ENCODE measurements at regions not wholly inside any gene's neighbourhood (a gene's known extent, or its start where the extent isn't known, plus 50 kb on each side); places are given as distances from the start of the nearest gene placed in this dataset.
"Not testable (repeated sequence)": the region's sequence is repeated elsewhere in the genome, so short reads cannot be mapped to it uniquely, and the experiment has no call there.

- no peak for DNase-seq
- Histone ChIP-seq H3K27ac (no peak overlapping the region), H3K9me3 (no peaks in the 10 kb centered on the region), H3K4me1 (no peaks in the 10 kb centered on the region), H3K36me3 (no peaks in the 10 kb centered on the region), H3K27me3 (no peaks in the 10 kb centered on the region), H3K4me3 (no peak overlapping the region)
- no peak for TF ChIP-seq POLR2A (IDR thresholded peaks at IDR 0.05)
- TF ChIP-seq, protein P1, sequence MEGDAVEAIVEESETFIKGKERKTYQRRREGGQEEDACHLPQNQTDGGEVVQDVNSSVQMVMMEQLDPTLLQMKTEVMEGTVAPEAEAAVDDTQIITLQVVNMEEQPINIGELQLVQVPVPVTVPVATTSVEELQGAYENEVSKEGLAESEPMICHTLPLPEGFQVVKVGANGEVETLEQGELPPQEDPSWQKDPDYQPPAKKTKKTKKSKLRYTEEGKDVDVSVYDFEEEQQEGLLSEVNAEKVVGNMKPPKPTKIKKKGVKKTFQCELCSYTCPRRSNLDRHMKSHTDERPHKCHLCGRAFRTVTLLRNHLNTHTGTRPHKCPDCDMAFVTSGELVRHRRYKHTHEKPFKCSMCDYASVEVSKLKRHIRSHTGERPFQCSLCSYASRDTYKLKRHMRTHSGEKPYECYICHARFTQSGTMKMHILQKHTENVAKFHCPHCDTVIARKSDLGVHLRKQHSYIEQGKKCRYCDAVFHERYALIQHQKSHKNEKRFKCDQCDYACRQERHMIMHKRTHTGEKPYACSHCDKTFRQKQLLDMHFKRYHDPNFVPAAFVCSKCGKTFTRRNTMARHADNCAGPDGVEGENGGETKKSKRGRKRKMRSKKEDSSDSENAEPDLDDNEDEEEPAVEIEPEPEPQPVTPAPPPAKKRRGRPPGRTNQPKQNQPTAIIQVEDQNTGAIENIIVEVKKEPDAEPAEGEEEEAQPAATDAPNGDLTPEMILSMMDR (IDR thresholded peaks at IDR 0.05 in 4 of 5, conservative IDR thresholded peaks at IDR 0.05 in 1 of 5) = no peak
- in situ Hi-C loops (cut with MboI; ENCODE audit: low sequenced_read_pairs in 4 of 4) = no loop called here
- intact Hi-C loops (cut with DNase I; ENCODE audit: low total_unique reads) = no loop called here
- ATAC-seq = no peak
Measured at GRCh38 chr2:77713412-77713811, 191.2 kb upstream of the LRRTM4 start.

DNA sequence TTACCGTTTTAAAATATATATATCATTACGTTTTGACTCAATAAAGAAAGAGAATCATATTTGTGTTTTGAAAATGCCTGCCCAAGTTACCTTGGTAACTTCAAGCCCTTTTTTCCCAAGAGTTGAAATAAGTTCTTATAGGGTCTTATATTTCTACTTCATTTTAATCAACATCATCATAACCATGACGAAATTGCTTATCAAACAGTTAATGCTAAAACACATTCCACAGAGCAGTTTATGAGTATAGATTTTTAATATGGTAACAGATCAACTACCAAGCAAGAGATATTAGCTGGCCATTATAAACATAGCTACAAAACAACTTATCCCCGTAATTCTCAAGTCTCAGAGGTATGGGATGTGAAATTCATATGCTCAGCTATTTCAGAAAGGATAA, 197.9 kb upstream of the LRRTM4 start:
- DNase-seq (no peak), ATAC-seq (no peak)
- Histone ChIP-seq H3K4me3 (no peak overlapping the region), H3K27ac (no peak overlapping the region), H3K4me1 (no peaks in the 10 kb centered on the region), H3K27me3 (no peaks in the 10 kb centered on the region), H3K36me3 (no peaks in the 10 kb centered on the region), H3K9me3 (no peaks in the 10 kb centered on the region)
- no peak for TF ChIP-seq POLR2A (IDR thresholded peaks at IDR 0.05)
- TF ChIP-seq, protein P1 (IDR thresholded peaks at IDR 0.05 in 4 of 5, conservative IDR thresholded peaks at IDR 0.05 in 1 of 5) = no peak
- intact Hi-C loops (cut with DNase I; ENCODE audit: low total_unique reads) (no loop called here), in situ Hi-C loops (cut with MboI; ENCODE audit: low sequenced_read_pairs in 4 of 4) (no loop called here)

DNA sequence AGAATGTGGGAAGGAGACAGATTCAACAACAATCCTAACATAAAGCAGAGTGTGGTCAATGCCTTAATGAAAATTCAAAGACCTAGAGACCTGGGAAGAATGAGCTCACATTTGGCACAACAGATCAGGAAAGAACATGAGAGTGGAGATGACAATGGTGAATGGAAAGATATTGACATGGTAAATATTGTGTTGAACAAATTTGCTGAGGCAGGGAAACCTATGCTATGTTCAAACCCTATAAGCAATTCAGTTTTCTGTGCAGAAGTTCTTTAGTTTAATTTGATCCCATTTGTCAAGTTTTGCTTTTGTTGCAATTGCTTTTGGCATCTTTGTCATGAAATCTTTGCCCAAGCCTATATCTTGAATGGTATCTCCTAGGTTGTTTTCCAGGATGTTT, 199.4 kb upstream of the LRRTM4 start:
- intact Hi-C loops (cut with DNase I; ENCODE audit: low total_unique reads) = no loop called here
- no peak for DNase-seq

GRCh38 chr2:77725045-77725444, 202.9 kb upstream of the LRRTM4 start:
- in situ Hi-C loops (cut with MboI; ENCODE audit: low sequenced_read_pairs in 4 of 4) = no loop called here
- Histone ChIP-seq H3K36me3 (no peaks in the 10 kb centered on the region), H3K4me3 (no peak overlapping the region), H3K27me3 (no peaks in the 10 kb centered on the region), H3K9me3 (no peaks in the 10 kb centered on the region), H3K4me1 (no peaks in the 10 kb centered on the region), H3K27ac (no peak overlapping the region)
- intact Hi-C loops (cut with DNase I; ENCODE audit: low total_unique reads) = no loop called here
- TF ChIP-seq, protein P1 (IDR thresholded peaks at IDR 0.05 in 4 of 5, conservative IDR thresholded peaks at IDR 0.05 in 1 of 5) = no peak
- no peak for TF ChIP-seq POLR2A (IDR thresholded peaks at IDR 0.05)
- ATAC-seq (no peak), DNase-seq (no peak)

More for the DNA sequence above, 199.4 kb upstream of the LRRTM4 start:
- H3K9me3 ChIP-seq = no peaks in the 10 kb centered on the region
- in situ Hi-C loops (cut with MboI; ENCODE audit: low sequenced_read_pairs in 4 of 4) = no loop called here
- no peak overlapping the region for H3K27ac ChIP-seq
- no peak overlapping the region for H3K4me3 ChIP-seq
- no peaks in the 10 kb centered on the region for H3K4me1 ChIP-seq
- no peaks in the 10 kb centered on the region for H3K36me3 ChIP-seq
- no peaks in the 10 kb centered on the region for H3K27me3 ChIP-seq
- ATAC-seq = no peak
- TF ChIP-seq, protein P1 (IDR thresholded peaks at IDR 0.05 in 4 of 5, conservative IDR thresholded peaks at IDR 0.05 in 1 of 5) = no peak
- TF ChIP-seq POLR2A (IDR thresholded peaks at IDR 0.05) = no peak

DNA sequence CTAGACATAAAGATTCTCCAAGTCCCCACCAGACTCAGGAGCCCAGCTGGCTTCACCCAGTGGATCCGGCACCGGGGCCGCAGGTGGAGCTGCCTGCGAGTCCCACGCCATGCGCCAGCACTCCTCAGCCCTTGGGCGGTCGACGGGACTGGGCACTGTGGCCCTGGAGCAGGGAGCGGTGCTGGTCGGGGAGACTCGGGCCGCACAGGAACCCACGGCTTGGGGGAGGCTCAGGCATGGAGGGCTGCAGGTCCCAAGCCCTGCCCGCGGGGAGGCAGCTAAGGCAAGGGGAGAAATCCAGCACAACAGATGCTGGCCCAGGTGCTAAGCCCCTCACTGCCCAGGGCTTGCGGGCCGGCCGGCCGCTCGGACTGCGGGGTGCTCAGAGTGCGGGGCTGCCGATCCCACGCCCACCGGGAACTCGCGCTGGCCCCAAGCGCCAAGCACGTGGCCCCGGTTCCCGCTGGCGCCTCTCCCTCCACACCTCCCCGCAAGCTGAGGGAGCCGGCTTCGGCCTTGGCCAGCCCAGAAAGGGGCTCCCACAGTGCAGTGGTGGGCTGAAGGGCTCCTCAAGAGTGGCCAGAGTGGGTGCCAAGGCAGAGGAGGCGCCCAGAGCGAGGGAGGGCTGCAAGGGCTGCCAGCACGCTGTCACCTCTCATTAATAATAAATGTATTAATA, 212.6 kb upstream of the LRRTM4 start:
- DNase-seq; H3K36me3 ChIP-seq; H3K4me3 ChIP-seq; intact Hi-C loops (cut with DNase I; ENCODE audit: low total_unique reads); H3K27ac ChIP-seq; H3K9me3 ChIP-seq; H3K27me3 ChIP-seq; H3K4me1 ChIP-seq; ATAC-seq; in situ Hi-C loops (cut with MboI; ENCODE audit: low sequenced_read_pairs in 4 of 4): not testable (repeated sequence)
